ENCODE measurements at regions not wholly inside any gene's neighbourhood (a gene's known extent, or its start where the extent isn't known, plus 50 kb on each side); places are given as distances from the start of the nearest gene placed in this dataset.
A peak's percentile ranks its signal among the peaks of the same experiment; 100 is the strongest.

GRCh38 chr7:124459101-124460055 lies 306.2 kb downstream of the GPR37 start:
- TF ChIP-seq POLR2A (IDR thresholded peaks at IDR 0.05; ENCODE audit: low read length) (no peak), HOXA7 (CRISPR knock-in tag; IDR thresholded peaks at IDR 0.05) (no peak), REST (IDR thresholded peaks at IDR 0.05) (no peak), MAZ (IDR thresholded peaks at IDR 0.05; ENCODE audit: borderline replicate concordance, low read depth, low read length) (no peak), CTCF (IDR thresholded peaks at IDR 0.05) (no peak), JUNB (IDR thresholded peaks at IDR 0.05) (peak; percentile 43; the same call in 1 of the 2 replicates), EP300 (IDR thresholded peaks at IDR 0.05) (0 out of 5 replicates have a peak, but pooled peaks of 1 of the 2 experiments have one; percentile 41), CHD4 (IDR thresholded peaks at IDR 0.05; ENCODE audit: borderline replicate concordance) (no peak), BHLHE40 (IDR thresholded peaks at IDR 0.05; ENCODE audit: low read depth, low read length) (no peak), CBX8 (IDR thresholded peaks at IDR 0.05) (no peak), SMC3 (IDR thresholded peaks at IDR 0.05) (no peak), HDAC2 (IDR thresholded peaks at IDR 0.05) (no peak), RAD21 (conservative IDR thresholded peaks at IDR 0.05 in 1 of 2, IDR thresholded peaks at IDR 0.05 in 1 of 2) (no peak), EHMT2 (IDR thresholded peaks at IDR 0.05; ENCODE audit: low read depth) (no peak)

Data from A549 (cell line).